ENCODE measurements at regions not wholly inside any gene's neighbourhood (a gene's known extent, or its start where the extent isn't known, plus 50 kb on each side); places are given as distances from the start of the nearest gene placed in this dataset.

GRCh38 chr5:57805170-57805569 is 322.6 kb upstream of the ACTBL2 start:
- Histone ChIP-seq H3K9me3 (ENCODE audit: insufficient read depth, low read depth, low read length) (no peaks in the 10 kb centered on the region), H3K4me2 (ENCODE audit: low read length) (no peak overlapping the region), H3K4me3 (ENCODE audit: insufficient read depth, low read depth, low read length) (no peak overlapping the region), H3K27ac (ENCODE audit: low read depth, low read length) (peak overlapping the region; percentile 91), H3K4me1 (ENCODE audit: insufficient read depth, low read length) (peaks cover 18% of the 10 kb centered on the region), H3K27me3 (ENCODE audit: insufficient read depth, low read length) (no peaks in the 10 kb centered on the region), H3K79me2 (ENCODE audit: insufficient read depth, low read length) (no peaks in the 10 kb centered on the region), H2AFZ (ENCODE audit: low read depth, low read length) (no peak overlapping the region), H3K9ac (ENCODE audit: low read length) (no peak overlapping the region), H4K20me1 (ENCODE audit: insufficient read depth, low read length) (no peaks in the 10 kb centered on the region), H3K36me3 (ENCODE audit: insufficient read depth, low read length) (no peaks in the 10 kb centered on the region)
- FAIRE-seq (no peak), DNase-seq (ENCODE audit: low read depth) (peak; percentile 41)
- TF ChIP-seq, protein P1, sequence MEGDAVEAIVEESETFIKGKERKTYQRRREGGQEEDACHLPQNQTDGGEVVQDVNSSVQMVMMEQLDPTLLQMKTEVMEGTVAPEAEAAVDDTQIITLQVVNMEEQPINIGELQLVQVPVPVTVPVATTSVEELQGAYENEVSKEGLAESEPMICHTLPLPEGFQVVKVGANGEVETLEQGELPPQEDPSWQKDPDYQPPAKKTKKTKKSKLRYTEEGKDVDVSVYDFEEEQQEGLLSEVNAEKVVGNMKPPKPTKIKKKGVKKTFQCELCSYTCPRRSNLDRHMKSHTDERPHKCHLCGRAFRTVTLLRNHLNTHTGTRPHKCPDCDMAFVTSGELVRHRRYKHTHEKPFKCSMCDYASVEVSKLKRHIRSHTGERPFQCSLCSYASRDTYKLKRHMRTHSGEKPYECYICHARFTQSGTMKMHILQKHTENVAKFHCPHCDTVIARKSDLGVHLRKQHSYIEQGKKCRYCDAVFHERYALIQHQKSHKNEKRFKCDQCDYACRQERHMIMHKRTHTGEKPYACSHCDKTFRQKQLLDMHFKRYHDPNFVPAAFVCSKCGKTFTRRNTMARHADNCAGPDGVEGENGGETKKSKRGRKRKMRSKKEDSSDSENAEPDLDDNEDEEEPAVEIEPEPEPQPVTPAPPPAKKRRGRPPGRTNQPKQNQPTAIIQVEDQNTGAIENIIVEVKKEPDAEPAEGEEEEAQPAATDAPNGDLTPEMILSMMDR (IDR thresholded peaks at IDR 0.05; ENCODE audit: insufficient read depth, low read depth, low read length) = no peak
- no peak for TF ChIP-seq EZH2 (IDR thresholded peaks at IDR 0.05; ENCODE audit: insufficient read depth, low read length)
- Mint-ChIP-seq H3K27ac (ENCODE audit: unreplicated experiment) (peak overlapping the region; percentile 36), H3K9me3 (ENCODE audit: unreplicated experiment) (peaks cover 2% of the 10 kb centered on the region), H3K36me3 (ENCODE audit: low read depth, unreplicated experiment) (no peaks in the 10 kb centered on the region), H3K4me1 (ENCODE audit: low read depth, unreplicated experiment) (peaks cover 22% of the 10 kb centered on the region), H3K27me3 (ENCODE audit: low read depth, unreplicated experiment) (no peaks in the 10 kb centered on the region), H3K4me3 (ENCODE audit: unreplicated experiment) (no peak overlapping the region)

DNA sequence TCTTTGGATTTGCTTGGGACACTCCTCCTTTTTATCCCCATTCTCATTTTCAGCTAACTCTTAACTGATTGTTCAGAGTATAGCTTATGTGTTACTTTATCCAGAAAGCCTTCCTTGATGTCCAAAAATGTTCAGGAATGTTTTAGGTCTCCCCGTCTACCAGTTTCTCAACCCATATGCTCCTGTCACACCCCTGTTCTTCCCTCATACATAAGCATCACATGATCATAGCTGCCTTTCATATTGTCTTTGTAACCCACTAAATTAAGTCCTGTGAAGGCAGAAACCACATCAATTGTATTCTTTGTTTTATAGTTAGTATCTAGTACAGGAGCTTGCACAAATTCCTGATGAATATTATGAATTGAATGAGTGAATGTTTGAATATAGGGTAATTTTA is 321.9 kb upstream of the ACTBL2 start:
- peak overlapping the region; percentile 91 for H3K27ac ChIP-seq (ENCODE audit: low read depth, low read length)
- no peak overlapping the region for H3K4me3 ChIP-seq (ENCODE audit: insufficient read depth, low read depth, low read length)
- Mint-ChIP-seq H3K9me3 (ENCODE audit: unreplicated experiment) (peaks cover 2% of the 10 kb centered on the region), H3K27ac (ENCODE audit: unreplicated experiment) (peak overlapping the region; percentile 67), H3K4me3 (ENCODE audit: unreplicated experiment) (no peak overlapping the region), H3K4me1 (ENCODE audit: low read depth, unreplicated experiment) (peaks cover 22% of the 10 kb centered on the region), H3K36me3 (ENCODE audit: low read depth, unreplicated experiment) (no peaks in the 10 kb centered on the region), H3K27me3 (ENCODE audit: low read depth, unreplicated experiment) (no peaks in the 10 kb centered on the region)
- H4K20me1 ChIP-seq (ENCODE audit: insufficient read depth, low read length) = no peaks in the 10 kb centered on the region
- H3K4me2 ChIP-seq (ENCODE audit: low read length) = peak overlapping the region; percentile 34
- H3K79me2 ChIP-seq (ENCODE audit: insufficient read depth, low read length) = no peaks in the 10 kb centered on the region
- no peaks in the 10 kb centered on the region for H3K9me3 ChIP-seq (ENCODE audit: insufficient read depth, low read depth, low read length)
- TF ChIP-seq, protein P1 (IDR thresholded peaks at IDR 0.05; ENCODE audit: insufficient read depth, low read depth, low read length) = no peak
- no peak for TF ChIP-seq EZH2 (IDR thresholded peaks at IDR 0.05; ENCODE audit: insufficient read depth, low read length)
- FAIRE-seq = no peak
- peak overlapping the region; percentile 67 for H3K9ac ChIP-seq (ENCODE audit: low read length)
- H3K36me3 ChIP-seq (ENCODE audit: insufficient read depth, low read length) = no peaks in the 10 kb centered on the region
- no peak overlapping the region for H2AFZ ChIP-seq (ENCODE audit: low read depth, low read length)
- DNase-seq (ENCODE audit: low read depth) = peak; percentile 55
- peaks cover 18% of the 10 kb centered on the region for H3K4me1 ChIP-seq (ENCODE audit: insufficient read depth, low read length)
- no peaks in the 10 kb centered on the region for H3K27me3 ChIP-seq (ENCODE audit: insufficient read depth, low read length)

- Histone ChIP-seq H3K36me3 (ENCODE audit: insufficient read depth, low read length) (no peaks in the 10 kb centered on the region), H3K4me3 (ENCODE audit: insufficient read depth, low read depth, low read length) (no peak overlapping the region), H3K27me3 (ENCODE audit: insufficient read depth, low read length) (no peaks in the 10 kb centered on the region), H3K27ac (ENCODE audit: low read depth, low read length) (peak overlapping the region; percentile 91), H3K79me2 (ENCODE audit: insufficient read depth, low read length) (no peaks in the 10 kb centered on the region), H3K4me2 (ENCODE audit: low read length) (peak overlapping the region; percentile 34), H3K4me1 (ENCODE audit: insufficient read depth, low read length) (peaks cover 18% of the 10 kb centered on the region), H3K9me3 (ENCODE audit: insufficient read depth, low read depth, low read length) (no peaks in the 10 kb centered on the region), H3K9ac (ENCODE audit: low read length) (peak overlapping the region; percentile 67), H2AFZ (ENCODE audit: low read depth, low read length) (no peak overlapping the region), H4K20me1 (ENCODE audit: insufficient read depth, low read length) (no peaks in the 10 kb centered on the region)
- Mint-ChIP-seq H3K4me1 (ENCODE audit: low read depth, unreplicated experiment) (peaks cover 22% of the 10 kb centered on the region), H3K4me3 (ENCODE audit: unreplicated experiment) (no peak overlapping the region), H3K27ac (ENCODE audit: unreplicated experiment) (peak overlapping the region; percentile 67), H3K36me3 (ENCODE audit: low read depth, unreplicated experiment) (no peaks in the 10 kb centered on the region), H3K9me3 (ENCODE audit: unreplicated experiment) (peaks cover 2% of the 10 kb centered on the region), H3K27me3 (ENCODE audit: low read depth, unreplicated experiment) (no peaks in the 10 kb centered on the region)
- DNase-seq (ENCODE audit: low read depth) (peak; percentile 99), FAIRE-seq (peak; percentile 89)
- TF ChIP-seq EZH2 (IDR thresholded peaks at IDR 0.05; ENCODE audit: insufficient read depth, low read length) = no peak
- TF ChIP-seq, protein P1 (IDR thresholded peaks at IDR 0.05; ENCODE audit: insufficient read depth, low read depth, low read length) = no peak
Measured at GRCh38 chr5:57804007-57804444, 321.4 kb upstream of the ACTBL2 start.
